Left renal pelvis (tissue), 4 donors: ENCODE measurements at regions not wholly inside any gene's neighbourhood (a gene's known extent, or its start where the extent isn't known, plus 50 kb on each side); places are given as distances from the start of the nearest gene placed in this dataset.

Source experiments
- DNase-seq, 4 donors: peaks; one replicate each; pipeline ENCODE4 v3.0.0-alpha.2; 2013; ENCODE audit warnings: low read depth in 4 of 4, low spot score in 3 of 4

DNA sequence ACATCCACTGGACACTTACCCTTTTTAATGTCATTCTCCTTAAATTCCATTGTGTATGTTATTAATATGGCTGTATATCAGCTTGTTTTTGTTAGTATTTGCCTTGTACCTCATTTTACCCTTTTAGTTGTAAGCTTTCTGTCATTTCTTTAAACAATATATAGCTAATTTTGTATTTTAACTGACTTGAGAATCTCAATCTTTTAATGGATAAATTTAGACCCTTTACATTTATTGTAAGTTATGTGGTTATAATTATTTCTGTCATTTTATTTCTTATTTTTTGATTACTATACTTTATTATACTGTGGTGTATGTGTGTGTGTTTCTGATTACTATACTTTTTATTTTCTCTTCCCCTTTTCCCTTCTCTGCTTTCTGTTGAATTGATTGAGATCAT is 159.0 kb upstream of the LHX5 start:
- DNase-seq, result no peak

DNA sequence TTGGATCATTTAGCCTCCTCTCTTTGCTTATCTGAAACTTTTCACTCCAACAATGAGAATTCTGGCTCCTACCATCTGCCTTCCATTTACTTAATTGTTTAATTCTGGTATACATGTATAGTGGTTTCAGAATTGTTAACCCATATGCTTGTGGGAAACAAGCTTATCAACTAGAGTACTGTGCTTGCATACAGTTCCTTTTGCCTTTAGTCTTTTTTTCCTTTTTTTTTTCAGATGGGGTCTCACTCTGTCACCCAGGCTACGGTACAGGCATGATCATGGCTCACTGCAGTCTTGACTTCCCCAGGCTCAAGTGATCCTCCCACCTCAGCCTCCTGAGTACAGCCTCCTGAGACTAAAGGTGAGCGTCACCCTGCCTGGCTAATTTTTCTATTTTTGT is 153.8 kb upstream of the LHX5 start:
- DNase-seq, result no peak

DNA sequence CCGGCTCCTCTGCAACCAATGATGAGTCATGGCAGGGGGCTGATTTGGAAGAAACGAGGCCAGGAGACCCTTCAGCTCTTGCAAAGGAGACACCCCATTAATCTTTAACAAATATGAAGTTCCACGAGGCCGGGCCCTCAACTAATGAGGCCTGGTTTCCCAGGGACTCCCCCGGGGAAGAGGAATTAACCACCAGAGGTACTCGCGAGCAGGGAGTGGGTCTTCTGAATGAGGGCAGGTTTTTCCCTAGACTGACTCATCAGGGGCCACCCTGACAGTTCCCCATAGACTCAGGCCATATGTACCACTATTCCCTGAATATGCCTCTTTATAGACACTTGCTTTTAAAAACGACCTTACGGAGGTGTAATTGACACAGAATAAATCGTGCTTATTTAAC is 150.7 kb upstream of the LHX5 start:
- no peak for DNase-seq

DNA sequence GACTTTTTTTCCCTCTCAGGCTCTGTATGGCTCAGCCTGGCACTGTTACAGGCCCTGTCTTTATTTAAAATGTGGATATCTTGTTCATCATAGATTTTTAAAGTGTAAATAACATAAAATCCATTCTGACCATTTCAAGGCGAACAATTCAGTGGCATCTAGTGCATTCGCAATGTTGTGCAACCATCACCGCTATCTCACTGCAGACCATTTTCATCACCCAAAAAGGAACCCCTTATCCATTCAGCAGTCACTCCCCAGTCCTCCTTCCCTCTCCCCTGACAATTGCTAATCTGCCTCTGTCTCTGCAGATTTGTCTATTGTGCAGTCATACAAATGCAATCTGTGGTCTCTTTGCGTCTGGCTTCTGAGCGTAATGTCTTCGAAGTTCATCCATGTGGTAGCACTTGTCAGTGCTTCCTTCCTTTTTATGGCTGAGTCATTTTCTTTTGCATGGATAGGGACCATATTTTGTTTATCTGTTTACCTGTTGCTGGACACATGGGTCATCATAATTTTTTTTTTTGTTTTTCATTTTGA is 148.8 kb upstream of the LHX5 start:
- no peak for DNase-seq

DNA sequence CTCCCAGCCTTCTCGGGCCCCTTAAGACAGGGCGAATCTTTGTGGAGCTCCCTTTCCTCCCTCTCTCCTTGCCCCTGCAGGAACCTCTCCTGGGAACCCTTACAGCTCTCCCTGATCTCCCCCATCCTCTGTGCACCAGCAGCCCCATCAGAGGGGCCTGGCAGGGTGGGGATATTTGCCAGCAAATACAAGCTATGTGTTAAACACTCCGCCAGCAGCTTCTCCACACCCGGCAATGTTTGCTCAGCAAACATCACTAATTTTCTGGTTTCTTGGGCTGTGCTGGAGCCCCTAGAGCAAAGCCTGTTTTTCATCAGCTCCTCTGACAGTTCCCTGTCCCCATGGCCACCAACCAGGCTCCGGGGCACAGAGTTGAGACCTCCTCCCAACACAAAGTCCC is 147.5 kb upstream of the LHX5 start:
- DNase-seq, result no peak

DNA sequence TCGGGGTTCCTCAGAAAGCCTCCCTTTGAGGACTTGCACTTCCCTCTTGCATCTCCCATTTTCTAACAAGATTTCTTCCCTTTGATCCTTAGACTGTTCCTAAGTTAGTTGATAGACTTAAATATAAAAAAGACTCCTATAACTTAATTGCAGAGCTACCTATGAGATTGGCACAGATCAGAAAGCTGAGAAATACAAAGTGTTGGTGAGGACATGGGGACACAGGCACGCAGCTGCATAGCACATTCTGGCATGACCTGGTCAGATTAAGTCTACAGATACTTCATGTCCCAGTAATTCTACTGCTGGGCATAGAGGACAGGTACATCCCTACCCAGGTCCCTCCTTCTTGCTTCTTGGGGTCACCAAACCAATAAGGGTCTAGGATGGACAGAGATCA is 141.7 kb upstream of the LHX5 start:
- no peak for DNase-seq

DNA sequence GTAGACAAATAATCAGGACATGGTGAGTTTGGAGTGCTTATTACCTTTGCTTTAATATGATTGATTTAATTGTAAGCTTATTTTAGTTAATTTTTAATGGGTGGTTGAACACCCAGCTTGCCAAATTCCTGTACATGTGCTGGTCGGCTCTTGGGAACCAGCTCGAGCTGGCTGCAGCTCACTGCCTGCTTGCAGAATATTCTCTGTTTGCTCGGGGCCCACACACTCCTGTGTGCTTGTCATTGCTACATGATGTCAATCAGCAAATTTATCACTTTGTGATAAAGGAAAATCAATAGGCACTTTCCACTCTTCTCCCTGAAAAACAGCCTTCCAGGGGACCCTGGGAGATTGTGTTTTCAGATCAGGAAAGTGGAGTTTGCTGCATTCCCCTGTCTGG is 141.1 kb upstream of the LHX5 start:
- no peak for DNase-seq

DNA sequence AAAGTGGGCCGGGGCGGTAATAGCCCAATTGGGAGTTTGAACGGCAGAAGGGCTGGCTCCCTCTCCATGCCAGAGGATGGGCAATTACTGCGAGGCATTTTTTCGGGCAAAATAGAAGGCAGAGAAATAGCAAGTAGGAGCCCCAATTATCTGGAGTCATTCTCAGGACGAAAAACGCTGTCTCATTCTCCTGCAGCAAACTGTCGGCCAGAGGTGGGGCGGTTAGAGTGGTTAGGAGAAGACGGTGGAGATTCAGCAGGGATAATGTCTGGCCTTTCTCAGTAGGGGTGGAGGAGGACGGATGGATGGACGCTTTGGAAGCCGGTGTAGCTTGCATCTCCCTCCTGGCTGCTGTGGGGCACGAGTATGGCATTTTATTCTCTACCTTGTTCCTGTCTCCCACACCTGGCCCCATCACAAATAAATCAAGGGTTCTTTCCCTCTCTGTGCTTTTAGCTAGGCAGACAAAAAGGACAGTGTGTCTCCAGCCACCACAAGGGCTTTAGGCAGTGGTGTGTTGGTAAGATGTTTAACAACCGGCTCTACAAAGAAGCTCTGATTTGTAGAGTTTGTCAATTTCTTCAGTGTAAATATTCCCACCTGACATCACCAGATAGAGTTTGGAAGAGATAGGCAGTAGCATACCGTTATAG is 140.5 kb upstream of the LHX5 start:
- DNase-seq, result no peak

DNA sequence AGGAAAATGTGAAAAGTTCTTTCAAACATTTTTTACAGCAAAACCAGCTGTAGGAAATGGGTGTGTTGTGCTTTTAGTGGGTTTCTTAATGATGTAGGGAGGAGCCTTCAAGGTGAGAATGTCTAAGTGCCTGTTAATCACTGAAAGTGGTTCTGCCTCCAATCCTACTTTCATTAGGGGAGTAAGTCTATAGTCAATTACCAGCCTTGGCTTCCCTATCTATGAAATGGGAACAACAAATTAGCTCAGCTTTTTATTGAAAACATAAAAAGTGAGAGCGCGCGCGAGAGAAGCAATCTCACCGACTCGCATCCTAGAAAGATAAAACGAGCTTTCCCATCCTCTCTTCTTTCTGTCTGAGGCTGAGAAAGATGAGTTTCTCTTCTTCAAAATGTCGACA is 140.0 kb upstream of the LHX5 start:
- DNase-seq, result no peak

DNA sequence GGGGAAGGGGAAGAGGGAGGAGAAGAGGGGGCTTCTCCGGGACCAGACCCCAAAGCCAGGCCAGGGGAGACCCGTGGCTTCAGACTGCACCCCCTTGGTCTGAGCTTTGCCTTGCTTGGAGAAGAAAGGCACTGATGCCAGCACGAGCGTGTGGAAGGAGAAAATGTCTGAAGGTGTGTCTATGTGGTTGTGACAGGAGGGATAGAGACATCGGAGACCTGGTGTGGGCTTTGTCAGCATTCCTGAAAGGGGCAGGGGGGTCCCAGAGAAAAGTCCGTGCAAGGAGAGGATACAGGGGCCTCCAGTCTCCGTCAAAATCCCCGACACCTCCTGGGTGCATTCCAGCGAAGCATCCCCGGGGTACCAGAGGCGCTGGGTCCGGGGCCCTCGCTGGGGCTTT is 139.0 kb upstream of the LHX5 start:
- DNase-seq, result no peak

DNA sequence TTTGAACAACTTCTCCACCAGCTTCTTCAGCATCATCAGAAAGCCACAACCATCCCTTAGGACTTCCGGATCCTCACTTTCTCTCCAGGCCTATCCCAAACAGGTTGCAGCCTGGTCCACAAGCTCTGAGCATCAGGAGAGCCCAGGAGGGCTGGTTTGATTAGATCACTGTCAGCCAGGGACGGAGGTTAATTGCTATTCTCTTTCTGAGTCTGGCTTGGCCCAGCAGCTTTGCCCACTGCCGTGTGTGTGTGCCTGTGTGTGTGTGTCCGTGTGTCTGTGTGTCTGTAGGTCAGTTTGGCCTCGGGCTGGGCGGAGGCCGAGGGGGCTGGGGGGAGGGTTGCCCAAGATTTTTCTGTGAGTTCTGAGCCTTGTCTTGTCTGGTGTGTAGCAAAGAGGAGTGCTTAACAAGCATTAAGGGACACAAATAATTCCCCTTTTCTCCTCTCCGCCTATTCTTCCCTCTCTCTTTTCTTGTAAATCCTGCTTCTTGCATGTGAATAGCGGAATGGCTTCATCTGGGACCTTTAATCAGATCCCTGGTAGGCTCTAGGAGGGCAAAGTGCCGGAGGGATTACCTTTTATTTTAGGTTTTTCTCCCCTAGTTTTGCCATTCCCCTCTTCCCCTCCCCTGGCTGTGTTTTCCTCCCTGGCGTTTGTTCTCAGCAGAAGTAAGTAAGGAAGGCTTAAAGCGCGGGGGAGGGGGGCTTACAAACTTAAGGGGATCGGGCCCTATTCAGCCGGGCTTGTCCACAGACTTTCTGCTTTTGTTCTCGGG is 138.2 kb upstream of the LHX5 start:
- DNase-seq, result no peak

DNA sequence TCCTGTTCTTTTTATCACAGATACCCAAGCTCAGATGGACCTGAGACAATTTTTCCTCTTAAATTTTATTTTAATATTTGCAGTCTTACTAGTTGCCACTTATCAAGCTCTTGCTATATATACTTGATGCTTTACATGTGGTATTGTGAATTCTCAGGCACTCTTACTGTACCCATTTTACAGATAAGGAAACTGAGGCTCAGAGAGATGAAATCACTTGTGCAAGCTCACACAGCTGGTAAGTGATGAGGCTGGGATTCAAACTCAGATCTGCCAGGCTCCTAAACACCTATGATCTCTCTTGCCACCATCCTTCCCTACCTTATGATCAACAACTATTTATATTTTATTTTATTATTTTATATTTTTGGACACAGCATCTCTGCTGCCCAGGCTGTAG is 133.0 kb upstream of the LHX5 start:
- no peak for DNase-seq

DNA sequence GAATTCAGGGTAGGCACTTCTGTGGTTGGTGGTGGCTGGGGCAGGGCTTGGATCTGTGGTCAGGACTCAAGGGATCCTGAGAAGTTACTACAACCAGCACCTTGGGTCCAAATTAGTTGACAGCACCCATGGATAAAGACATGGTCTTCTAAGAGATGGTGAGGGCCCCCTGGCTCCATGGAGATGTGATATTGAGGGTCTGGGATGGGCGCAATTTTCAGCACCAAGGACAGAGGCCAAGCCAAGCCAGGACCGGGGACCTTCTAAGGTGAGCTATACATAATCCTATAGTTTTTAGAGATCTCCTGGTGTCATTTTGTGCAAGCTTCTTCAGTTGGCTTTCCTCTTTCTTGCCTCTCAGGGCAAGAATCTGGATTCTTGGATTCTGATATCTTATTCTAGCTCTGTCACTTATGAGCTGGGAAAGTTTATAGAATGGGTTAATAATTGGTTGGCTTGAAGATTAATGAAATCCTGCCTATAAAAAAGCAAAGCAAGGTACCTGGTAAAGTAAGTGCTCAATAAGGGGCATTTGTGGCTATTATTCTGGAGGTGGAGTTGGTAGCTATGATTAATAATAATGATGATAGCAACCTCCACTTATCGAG is 130.1 kb upstream of the LHX5 start:
- no peak for DNase-seq

DNA sequence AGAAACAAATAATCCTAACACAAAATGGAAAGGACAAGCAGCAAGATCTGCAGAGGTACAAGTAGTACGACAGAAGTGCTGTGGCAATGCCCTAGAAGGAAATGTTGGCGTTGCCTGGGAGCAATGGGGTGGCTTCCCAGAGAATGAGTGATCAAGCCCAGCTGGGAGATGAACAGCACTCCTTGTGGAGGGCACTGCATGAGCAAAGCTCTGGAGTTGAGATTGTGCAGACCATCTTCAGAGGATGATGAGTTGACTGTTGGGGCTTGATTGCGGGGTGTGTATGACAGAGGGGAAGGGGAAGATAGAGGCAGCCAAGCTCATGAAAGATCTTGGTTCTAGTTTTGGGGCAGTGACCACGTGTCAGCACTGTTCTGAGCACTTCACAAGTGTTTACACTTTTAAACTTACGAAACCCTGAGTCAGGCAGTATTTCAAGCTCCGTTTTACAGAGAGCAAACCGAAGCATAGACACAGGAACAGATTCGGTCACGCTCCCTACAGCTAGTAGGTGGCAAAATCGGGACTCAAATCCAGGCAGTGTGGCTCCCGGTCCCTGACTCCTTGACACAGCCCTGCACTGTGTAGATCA is 127.2 kb upstream of the LHX5 start:
- DNase-seq, result no peak

DNA sequence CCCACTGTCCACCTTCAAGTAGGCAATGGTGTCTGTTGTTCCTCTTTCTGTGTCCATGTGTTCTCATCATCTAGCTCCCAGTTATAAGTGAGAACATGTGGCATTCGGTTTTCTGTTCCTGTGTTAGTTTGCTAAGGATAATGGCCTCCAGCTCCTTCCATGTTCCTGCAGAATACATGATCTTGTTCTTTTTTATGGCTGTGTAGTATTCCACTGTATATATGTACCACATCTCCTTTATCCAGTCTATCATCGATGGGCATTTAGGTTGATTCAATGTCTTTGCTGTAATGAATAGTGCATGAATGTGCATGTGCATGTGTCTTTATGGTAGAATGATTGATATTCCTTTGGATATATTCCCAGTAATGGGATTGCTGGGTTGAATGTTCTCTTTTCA is 123.3 kb upstream of the LHX5 start:
- DNase-seq, result no peak

DNA sequence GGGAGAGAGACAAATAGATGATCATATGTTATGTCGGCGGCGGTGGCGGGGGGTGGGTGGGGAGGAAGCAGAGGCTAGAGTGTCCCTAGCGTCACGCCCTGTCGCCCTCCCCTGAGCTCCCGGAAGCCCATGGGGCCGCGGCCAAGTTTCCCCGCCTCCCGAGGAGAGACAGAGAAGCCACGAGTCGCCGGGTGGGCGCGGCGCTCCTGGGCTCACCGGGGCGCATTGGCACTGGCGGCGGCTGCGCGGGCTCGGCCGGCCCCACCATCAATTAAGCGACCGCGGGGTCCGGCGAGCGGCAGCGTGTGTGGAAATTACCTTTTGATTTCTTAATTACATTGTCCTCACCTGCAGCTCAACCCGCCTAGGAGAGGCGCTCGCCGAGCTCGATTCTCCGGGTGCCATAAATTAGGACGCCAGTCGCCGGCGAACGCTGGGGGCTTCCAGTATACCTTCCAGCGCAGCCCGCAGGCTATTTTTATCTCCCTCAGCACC is 119.9 kb upstream of the LHX5 start:
- peak in 1 of 4 donors; percentile 27 for DNase-seq

DNA sequence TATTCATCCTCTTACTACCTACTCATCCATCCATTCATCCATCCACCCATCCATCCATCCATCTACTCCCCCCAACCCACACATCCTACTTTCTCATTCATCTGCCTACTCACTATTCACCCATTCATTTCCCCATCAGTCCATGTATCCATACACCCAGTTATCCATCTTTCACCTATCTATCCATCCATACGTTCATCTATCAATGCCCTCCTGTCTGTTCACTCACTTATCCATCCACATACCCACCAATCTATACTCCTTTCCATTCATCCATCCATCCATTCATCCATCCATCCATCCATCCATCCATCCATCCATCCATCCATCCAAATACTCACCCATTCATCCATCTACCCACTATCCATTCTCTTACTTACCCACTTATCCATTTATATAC is 117.8 kb upstream of the LHX5 start:
- no peak for DNase-seq

DNA sequence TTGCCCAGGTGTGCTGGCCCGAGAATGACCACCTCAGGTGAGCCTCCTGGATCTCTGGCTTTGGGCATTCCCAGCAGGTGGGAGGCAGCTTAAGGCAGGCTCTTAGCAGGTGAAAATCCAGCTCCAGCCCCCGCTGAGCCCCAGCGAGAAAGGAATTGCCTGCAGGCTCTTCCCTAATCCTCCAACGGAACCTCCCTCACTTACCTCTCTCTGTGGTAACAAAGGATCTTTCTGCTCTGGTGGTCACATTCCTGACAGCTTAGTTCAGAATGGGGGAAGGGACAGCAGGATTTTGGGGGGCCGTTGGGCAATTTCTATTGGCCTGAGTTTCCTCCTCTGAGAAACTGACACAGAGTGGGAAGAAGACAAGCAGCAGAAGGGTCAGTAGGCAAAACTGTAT is 116.0 kb upstream of the LHX5 start:
- DNase-seq, result no peak

DNA sequence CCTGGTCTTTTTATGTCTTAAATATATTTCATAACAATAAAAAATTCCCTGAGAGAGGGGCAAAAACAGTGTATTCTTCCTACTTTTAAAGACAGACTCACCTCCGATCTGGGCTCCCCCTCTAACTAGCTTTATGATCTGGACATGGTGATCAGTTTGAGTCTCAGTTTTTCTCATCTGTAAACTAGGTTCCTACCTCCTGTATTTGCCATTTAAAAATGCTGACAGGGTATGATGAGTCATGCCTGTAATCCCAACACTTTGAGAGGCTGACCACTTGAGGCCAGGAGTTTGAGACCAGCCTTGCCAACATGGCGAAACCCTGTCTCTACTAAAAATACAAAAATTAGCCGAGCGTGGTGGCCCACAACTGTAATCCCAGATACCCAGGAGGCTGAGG is 114.8 kb upstream of the LHX5 start:
- DNase-seq, result no peak

DNA sequence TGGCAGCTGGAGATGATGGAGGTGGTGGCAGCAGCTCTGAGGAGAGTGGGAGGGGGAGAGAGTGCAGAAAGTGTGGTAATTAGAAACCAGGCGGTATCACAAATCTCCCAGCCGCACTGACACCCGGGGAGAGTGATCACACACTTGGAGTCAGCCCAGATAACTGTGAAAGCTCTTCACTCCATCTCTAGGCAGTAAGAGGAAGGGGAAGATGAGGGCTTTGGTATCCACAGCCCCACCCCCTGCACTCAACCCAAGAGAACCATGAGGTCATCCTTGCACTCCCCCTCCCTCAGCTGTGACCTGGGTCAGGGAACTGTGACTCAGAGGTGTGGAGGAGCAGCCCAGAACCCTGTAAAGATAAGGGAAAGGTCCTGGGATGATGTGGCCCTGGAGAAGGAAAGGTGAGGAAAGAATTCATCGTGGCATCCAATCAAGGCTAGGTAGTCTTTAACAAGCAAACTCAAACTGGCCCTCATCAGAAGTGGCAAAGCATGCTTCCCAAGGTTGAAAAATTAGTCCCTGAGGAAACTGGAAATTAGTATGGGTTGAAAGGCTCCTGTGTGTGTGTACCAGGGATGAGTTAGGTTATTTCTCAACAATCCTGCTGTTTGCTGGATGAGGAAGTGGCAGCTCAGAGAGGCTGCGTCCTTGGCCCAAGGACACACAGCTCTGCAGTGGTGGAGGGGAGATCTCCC is 111.0 kb upstream of the LHX5 start:
- no peak for DNase-seq

DNA sequence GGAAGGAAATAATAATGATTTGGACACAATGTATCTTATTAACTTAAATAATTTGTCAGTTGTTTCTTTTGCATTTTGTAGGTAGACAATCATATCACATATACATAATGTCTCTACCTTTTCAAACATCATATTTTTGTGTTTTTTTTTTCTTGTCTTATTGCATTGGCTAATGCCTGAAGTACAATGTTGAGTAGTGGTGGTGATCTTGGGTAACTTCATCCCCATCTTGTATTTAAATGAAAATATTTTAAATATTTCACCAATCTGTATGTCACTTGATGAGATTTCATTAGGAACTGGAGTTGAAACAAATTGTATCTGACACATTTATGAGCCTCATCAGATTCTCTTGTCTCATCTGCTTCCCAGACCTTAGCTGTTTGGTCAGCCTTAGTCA is 109.7 kb upstream of the LHX5 start:
- no peak for DNase-seq
